ENCODE measurements at regions not wholly inside any gene's neighbourhood (a gene's known extent, or its start where the extent isn't known, plus 50 kb on each side); places are given as distances from the start of the nearest gene placed in this dataset.

- DNase-seq (ENCODE audit: low read depth in 1 of 2, low spot score in 1 of 2), result no peak
- H3K4me3 ChIP-seq (replicated peaks; ENCODE audit: insufficient read depth, low read length), result no peak overlapping the region
- H3K27ac ChIP-seq (replicated peaks), result no peak overlapping the region
- TF ChIP-seq REST (IDR thresholded peaks at IDR 0.05; ENCODE audit: insufficient replicate concordance, low read depth) (no peak), SPI1 (IDR thresholded peaks at IDR 0.05; ENCODE audit: borderline replicate concordance, low read depth) (no peak)
- H3K27me3 ChIP-seq (ENCODE audit: insufficient read depth, poor library complexity, severe bottlenecking), result no peaks in the 10 kb centered on the region
Observed at GRCh38 chr2:13504808-13505207, 788.1 kb downstream of the TRIB2 start.

GRCh38 chr2:13508671-13509070 lies 791.9 kb downstream of the TRIB2 start:
- no peak overlapping the region for H3K4me3 ChIP-seq (replicated peaks; ENCODE audit: insufficient read depth, low read length)
- no peak for TF ChIP-seq SPI1 (IDR thresholded peaks at IDR 0.05; ENCODE audit: borderline replicate concordance, low read depth)
- no peak for DNase-seq (ENCODE audit: low read depth in 1 of 2, low spot score in 1 of 2)

GRCh38 chr2:13515254-13515653 lies 798.5 kb downstream of the TRIB2 start:
- H3K27ac ChIP-seq (replicated peaks), result no peak overlapping the region
- DNase-seq (ENCODE audit: low read depth in 1 of 2, low spot score in 1 of 2), result no peak
- no peak overlapping the region for H3K4me3 ChIP-seq (replicated peaks; ENCODE audit: insufficient read depth, low read length)
- TF ChIP-seq GABPA (IDR thresholded peaks at IDR 0.05; ENCODE audit: low read depth) (no peak), CTCF (IDR thresholded peaks at IDR 0.05; ENCODE audit: insufficient read depth, low read length) (no peak), POLR2AphosphoS5 (IDR thresholded peaks at IDR 0.05; ENCODE audit: low read depth) (no peak), SPI1 (IDR thresholded peaks at IDR 0.05; ENCODE audit: borderline replicate concordance, low read depth) (no peak), REST (IDR thresholded peaks at IDR 0.05; ENCODE audit: insufficient replicate concordance, low read depth) (no peak)
- no peaks in the 10 kb centered on the region for H3K27me3 ChIP-seq (ENCODE audit: insufficient read depth, poor library complexity, severe bottlenecking)

More at GRCh38 chr2:13508671-13509070, 791.9 kb downstream of the TRIB2 start:
- Histone ChIP-seq H3K27me3 (ENCODE audit: insufficient read depth, poor library complexity, severe bottlenecking) (no peaks in the 10 kb centered on the region), H3K27ac (replicated peaks) (no peak overlapping the region)

- no peak for TF ChIP-seq POLR2AphosphoS5 (IDR thresholded peaks at IDR 0.05; ENCODE audit: low read depth)
- no peak for TF ChIP-seq SPI1 (IDR thresholded peaks at IDR 0.05; ENCODE audit: borderline replicate concordance, low read depth)
- TF ChIP-seq CTCF (IDR thresholded peaks at IDR 0.05; ENCODE audit: insufficient read depth, low read length), result no peak
- no peak for TF ChIP-seq REST (IDR thresholded peaks at IDR 0.05; ENCODE audit: insufficient replicate concordance, low read depth)
- TF ChIP-seq GABPA (IDR thresholded peaks at IDR 0.05; ENCODE audit: low read depth), result no peak
- H3K27me3 ChIP-seq (ENCODE audit: insufficient read depth, poor library complexity, severe bottlenecking), result no peaks in the 10 kb centered on the region
- no peak for DNase-seq (ENCODE audit: low read depth in 1 of 2, low spot score in 1 of 2)
- no peak overlapping the region for H3K4me3 ChIP-seq (replicated peaks; ENCODE audit: insufficient read depth, low read length)
- no peak overlapping the region for H3K27ac ChIP-seq (replicated peaks)
Observed at GRCh38 chr2:13522096-13522495, 805.4 kb downstream of the TRIB2 start.
